HCT116 (cell line): ENCODE measurements at regions not wholly inside any gene's neighbourhood (a gene's known extent, or its start where the extent isn't known, plus 50 kb on each side); places are given as distances from the start of the nearest gene placed in this dataset.

Experiments used
- ATAC-seq: fragments of 200-7000 bp; cut with Tn5 transposase; 2 replicates; pipeline ENCODE4 v1.9.1; 2020; ENCODE audit warnings: mild to moderate bottlenecking, moderate library complexity
- BruUV-seq: library from RNA; stranded (reverse); fragments of 400-500 nt; replicated peaks from 2 replicates; lab custom pipeline; 2021; lab: Mats Ljungman, UMichigan
- CTCF ChIA-PET: fragments of 300-600 bp; sonication (Branson Sonifier 250); formaldehyde crosslinking; loops from one replicate; lab custom pipeline; 2021; ENCODE audit warnings: antibody characterized with exemption; lab: Charles Lee
- POLR2A ChIA-PET: fragments of 300-600, 350-600 bp; sonication (Branson Sonifier 250); formaldehyde crosslinking; loops from one replicate; lab custom pipeline; 2021; ENCODE audit warnings: antibody characterized with exemption; lab: Charles Lee
- RAD21 ChIA-PET, 2 experiments: fragments of 300-600 bp; sonication (Branson Sonifier 250); formaldehyde crosslinking; loops; one replicate each; lab custom pipeline; 2023; ENCODE audit warnings: low total read pairs in 2 of 2; ENCODE audit not compliant: uncharacterized antibody in 2 of 2, unreplicated experiment in 2 of 2, low non-redundant PET in 1 of 2; lab: Charles Lee
- DNase-seq: peaks from one replicate; pipeline ENCODE4 v3.0.0-alpha.2; 2010; ENCODE audit warnings: low read depth, low spot score
- H2AFZ ChIP-seq: fragments of 200-600 bp; shearing (Covaris generic), sonication (generic); 2 replicates; pipeline ENCODE4 v1.6.1; 2017; ENCODE audit warnings: low read depth, mixed run types, mixed read lengths, antibody characterized with exemption, low read length; ENCODE audit not compliant: poor library complexity, severe bottlenecking
- H3K27ac ChIP-seq: 2 replicates; pipeline ENCODE4 v1.5.1; 2012; ENCODE audit warnings: low read depth, low read length
- H3K27me3 ChIP-seq: fragments of 200-600 bp; sonication (generic); 2 replicates; pipeline ENCODE4 v1.6.1; 2016; ENCODE audit warnings: mixed run types, low read length, mixed read lengths; ENCODE audit not compliant: insufficient read depth
- H3K36me3 ChIP-seq, 2 experiments: fragments of 200-500 bp in 1 of 2; fragments of 200-600 bp in 1 of 2; sonication (Bioruptor generic) in 1 of 2; sonication (generic) in 1 of 2; 2 replicates each; pipeline versions ENCODE4 v1.5.1 to v1.6.1; 2014 to 2016; ENCODE audit warnings: low read length in 2 of 2, inconsistent platforms in 1 of 2, mixed read lengths in 1 of 2, mixed run types in 1 of 2; ENCODE audit not compliant: insufficient read depth in 2 of 2, control insufficient read depth in 1 of 2
- H3K4me1 ChIP-seq, 2 experiments: fragments of 200-600 bp in 1 of 2; sonication (generic) in 1 of 2; 2 replicates each; pipeline versions ENCODE4 v1.5.1 to v1.6.1; 2012 to 2017; ENCODE audit warnings: low read length in 2 of 2, inconsistent platforms in 1 of 2, mild to moderate bottlenecking in 1 of 2, mixed read lengths in 1 of 2, mixed run types in 1 of 2, moderate library complexity in 1 of 2; ENCODE audit not compliant: insufficient read depth in 2 of 2, control insufficient read depth in 1 of 2
- H3K4me2 ChIP-seq: fragments of 200-600 bp; sonication (generic); 2 replicates; pipeline ENCODE4 v1.6.1; 2017; ENCODE audit warnings: mixed run types, low read length, mixed read lengths
- H3K4me3 ChIP-seq, 2 experiments: fragments of 200-600 bp in 1 of 2; sonication (generic) in 1 of 2; replicated peaks in 1 of 2; 2 replicates each; pipeline ENCODE4 v1.5.1; 2011 to 2016; ENCODE audit warnings: low read length in 2 of 2, control low read depth in 1 of 2, low read depth in 1 of 2, mild to moderate bottlenecking in 1 of 2, mixed read lengths in 1 of 2, mixed run types in 1 of 2
- H3K79me2 ChIP-seq: fragments of 200-600 bp; sonication (generic); 2 replicates; pipeline ENCODE4 v1.6.1; 2017; ENCODE audit warnings: mild to moderate bottlenecking, mixed run types, low read length, moderate library complexity, mixed read lengths; ENCODE audit not compliant: insufficient read depth
- H3K9ac ChIP-seq: fragments of 200-600 bp; sonication (generic); 2 replicates; pipeline ENCODE4 v1.6.1; 2016; ENCODE audit warnings: low read length, mixed read lengths
- H3K9me2 ChIP-seq: fragments of 200-600 bp; sonication (generic), shearing (Covaris generic); 2 replicates; pipeline ENCODE4 v1.6.1; 2017; ENCODE audit warnings: mixed run types, mild to moderate bottlenecking, moderate library complexity; ENCODE audit not compliant: insufficient read depth
- H3K9me3 ChIP-seq, 2 experiments: fragments of 200-500 bp in 1 of 2; fragments of 200-600 bp in 1 of 2; sonication (Bioruptor generic) in 1 of 2; sonication (generic) in 1 of 2; 2 replicates each; pipeline ENCODE4 v1.6.1; 2014 to 2017; ENCODE audit warnings: low read length in 2 of 2, mixed read lengths in 2 of 2, inconsistent platforms in 1 of 2, low read depth in 1 of 2, mild to moderate bottlenecking in 1 of 2, mixed run types in 1 of 2, moderate library complexity in 1 of 2; ENCODE audit not compliant: control insufficient read depth in 1 of 2, insufficient read depth in 1 of 2
- H4K20me1 ChIP-seq: fragments of 200-600 bp; sonication (generic), shearing (Covaris generic); 2 replicates; pipeline ENCODE4 v1.6.1; 2017; ENCODE audit warnings: mixed run types, mild to moderate bottlenecking, moderate library complexity; ENCODE audit not compliant: insufficient read depth
- EGR1 ChIP-seq: IDR thresholded peaks from 2 replicates; pipeline ENCODE4 v1.6.1; 2012; ENCODE audit warnings: low read depth
- EZH2 ChIP-seq: fragments of 200-600 bp; sonication (generic); IDR thresholded peaks from 2 replicates; pipeline ENCODE4 v1.6.1; 2017; ENCODE audit warnings: antibody characterized with exemption, mixed run types
- EZH2phosphoT487 ChIP-seq: fragments of 200-600 bp; IDR thresholded peaks from 2 replicates; pipeline ENCODE4 v1.6.1; 2018; ENCODE audit warnings: antibody characterized with exemption, borderline replicate concordance
- POLR2A ChIP-seq: IDR thresholded peaks from 2 replicates; pipeline ENCODE4 v1.7.0; 2011; ENCODE audit warnings: borderline replicate concordance; ENCODE audit not compliant: insufficient read depth, insufficient read length; ENCODE audit errors: extremely low read depth
- SIN3A ChIP-seq: IDR thresholded peaks from 2 replicates; pipeline ENCODE4 v1.6.1; 2012; ENCODE audit warnings: low read depth
- SP1 ChIP-seq: IDR thresholded peaks from 2 replicates; pipeline ENCODE4 v1.6.1; 2012; ENCODE audit warnings: low read depth
- YY1 ChIP-seq: IDR thresholded peaks from 2 replicates; pipeline ENCODE4 v1.6.1; 2011; ENCODE audit warnings: low read length, low read depth, moderate library complexity, mild to moderate bottlenecking; ENCODE audit not compliant: insufficient replicate concordance; ENCODE audit errors: extremely low read depth
- ZNF274 ChIP-seq: fragments of 200-500 bp; sonication (Bioruptor generic); IDR thresholded peaks from 2 replicates; pipeline ENCODE4 v1.6.1; 2014; ENCODE audit warnings: mild to moderate bottlenecking, low read depth, low read length, inconsistent platforms
- intact Hi-C: fragments of 100-400 bp; cut with micrococcal nuclease; formaldehyde crosslinking; loops from 2 replicates; pipeline ENCODE4 v1.10.0; 2022
- TF ChIP-seq, protein P1 (sequence below), 3 experiments: fragments of 200-600 bp in 1 of 3; sonication (generic) in 1 of 3; IDR thresholded peaks in 2 of 3; conservative IDR thresholded peaks in 1 of 3; 2 replicates each; pipeline ENCODE4 v1.5.1; 2012 to 2017; ENCODE audit warnings: low read depth in 2 of 3, low read length in 2 of 3, antibody characterized with exemption in 1 of 3, borderline replicate concordance in 1 of 3, control low read depth in 1 of 3, mild to moderate bottlenecking in 1 of 3, mixed read lengths in 1 of 3, mixed run types in 1 of 3, moderate library complexity in 1 of 3; ENCODE audit not compliant: insufficient read depth in 1 of 3
- TF ChIP-seq, protein P2 (sequence below): IDR thresholded peaks from 2 replicates; pipeline ENCODE4 v1.6.1; 2011; ENCODE audit warnings: mild to moderate bottlenecking, low read length, moderate library complexity; ENCODE audit not compliant: insufficient replicate concordance; ENCODE audit errors: extremely low read depth

DNA sequence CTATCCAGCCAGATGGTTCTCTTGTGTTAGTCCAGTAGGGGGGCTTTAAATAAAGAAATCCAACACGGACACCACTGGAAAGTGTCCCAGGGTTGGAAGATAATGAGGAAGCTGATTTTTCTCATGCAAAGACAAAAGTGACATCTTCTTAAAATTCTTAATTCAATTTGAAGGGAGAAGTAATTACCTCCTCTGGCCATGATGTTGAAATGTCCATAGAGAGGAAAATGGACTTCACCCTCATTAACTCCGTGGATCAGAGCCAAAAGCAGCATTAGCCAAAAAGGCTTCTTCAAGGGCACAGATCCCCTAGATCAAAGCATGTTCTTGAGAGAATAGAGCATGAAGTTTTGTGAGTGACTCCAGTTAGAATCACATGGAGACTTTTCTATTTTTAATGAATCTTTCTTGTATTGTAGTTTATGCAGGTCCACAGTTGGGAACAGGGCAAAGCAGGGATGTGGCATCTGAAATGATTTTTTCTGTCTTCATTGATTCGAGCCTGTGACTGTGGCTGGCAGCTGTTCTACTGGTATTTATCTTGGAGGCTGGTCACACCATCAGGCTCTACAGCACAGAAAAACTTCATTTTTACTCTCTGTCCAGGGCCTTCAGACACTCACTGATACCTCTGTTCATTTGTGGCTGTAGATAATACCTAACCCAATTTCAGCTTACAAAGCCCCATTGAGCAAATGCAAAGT, 1002.5 kb downstream of the AACS start:
- Histone ChIP-seq H2AFZ (no peak overlapping the region), H3K4me1 (no peaks in the 10 kb centered on the region), H3K36me3 (no peaks in the 10 kb centered on the region), H3K9me3 (peaks cover 0 to 3% of the 10 kb centered on the region in 2 experiments; a peak in 2 of 4 replicates), H3K27me3 (no peaks in the 10 kb centered on the region), H3K9me2 (no peaks in the 10 kb centered on the region), H3K79me2 (no peaks in the 10 kb centered on the region), H4K20me1 (no peaks in the 10 kb centered on the region), H3K27ac (no peak overlapping the region), H3K4me3 (no peak overlapping the region), H3K4me2 (no peak overlapping the region), H3K9ac (no peak overlapping the region)
- no peak for DNase-seq
- TF ChIP-seq EGR1 (no peak), SIN3A (no peak), YY1 (no peak)
- RAD21 ChIA-PET = no interaction called here
- intact Hi-C loops = loop anchor here (2.0 to 10.0 kb wide), 4 partner anchors 680 to 1313 kb away; partner anchors contain the start of gene TMEM132B
- no peak for ATAC-seq
- CTCF ChIA-PET = no interaction called here
- BruUV-seq = no TSS peak
- POLR2A ChIA-PET = no interaction called here

DNA sequence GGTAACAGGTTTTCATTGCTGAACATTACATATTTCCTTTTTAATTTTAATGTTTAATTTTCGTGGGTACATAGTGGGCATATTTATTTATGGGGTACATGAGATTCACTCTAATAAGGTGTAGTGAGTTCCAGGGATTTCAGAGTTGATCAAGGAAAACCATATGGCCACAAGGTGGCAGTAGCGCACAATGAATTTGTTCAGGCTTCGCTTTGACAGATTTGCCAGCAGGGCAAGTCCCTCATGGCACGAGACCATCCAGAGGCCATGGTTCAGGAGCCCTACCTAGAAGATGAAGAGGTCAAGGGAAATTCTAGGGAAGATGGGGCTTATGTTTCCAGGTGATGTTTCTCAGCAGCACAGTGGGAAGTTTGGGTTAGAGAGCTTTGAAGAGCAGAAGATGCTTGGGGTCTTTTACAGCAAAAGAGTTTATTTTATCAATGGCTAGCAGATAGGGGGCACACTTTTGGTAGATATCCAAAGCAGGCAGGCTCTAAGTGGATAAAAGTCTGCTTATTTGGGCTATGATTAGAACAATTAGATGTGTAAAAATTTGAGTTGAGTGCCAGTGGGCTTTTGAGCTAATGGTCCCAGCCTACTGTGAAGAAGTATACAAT, 1004.4 kb downstream of the AACS start:
- no TSS peak for BruUV-seq
- Histone ChIP-seq H3K4me2 (no peak overlapping the region), H3K27ac (no peak overlapping the region), H3K4me1 (no peaks in the 10 kb centered on the region), H3K27me3 (no peaks in the 10 kb centered on the region), H3K9ac (no peak overlapping the region), H2AFZ (no peak overlapping the region), H4K20me1 (no peaks in the 10 kb centered on the region), H3K9me3 (peaks cover 0 to 10% of the 10 kb centered on the region in 2 experiments; a peak in 2 of 4 replicates), H3K36me3 (no peaks in the 10 kb centered on the region), H3K79me2 (no peaks in the 10 kb centered on the region), H3K4me3 (no peak overlapping the region), H3K9me2 (no peaks in the 10 kb centered on the region)
- ChIA-PET POLR2A (no interaction called here), RAD21 (no interaction called here), CTCF (no interaction called here)
- ATAC-seq (peak; percentile 60), DNase-seq (peak; percentile 45)
- intact Hi-C loops = loop anchor here (1.0 to 10.0 kb wide), 5 partner anchors 678 to 1311 kb away; partner anchors contain the start of gene TMEM132B
- TF ChIP-seq EGR1 (no peak), ZNF274 (no peak), EZH2 (no peak), SP1 (no peak), POLR2A (no peak), EZH2phosphoT487 (no peak)
- TF ChIP-seq, protein P1, sequence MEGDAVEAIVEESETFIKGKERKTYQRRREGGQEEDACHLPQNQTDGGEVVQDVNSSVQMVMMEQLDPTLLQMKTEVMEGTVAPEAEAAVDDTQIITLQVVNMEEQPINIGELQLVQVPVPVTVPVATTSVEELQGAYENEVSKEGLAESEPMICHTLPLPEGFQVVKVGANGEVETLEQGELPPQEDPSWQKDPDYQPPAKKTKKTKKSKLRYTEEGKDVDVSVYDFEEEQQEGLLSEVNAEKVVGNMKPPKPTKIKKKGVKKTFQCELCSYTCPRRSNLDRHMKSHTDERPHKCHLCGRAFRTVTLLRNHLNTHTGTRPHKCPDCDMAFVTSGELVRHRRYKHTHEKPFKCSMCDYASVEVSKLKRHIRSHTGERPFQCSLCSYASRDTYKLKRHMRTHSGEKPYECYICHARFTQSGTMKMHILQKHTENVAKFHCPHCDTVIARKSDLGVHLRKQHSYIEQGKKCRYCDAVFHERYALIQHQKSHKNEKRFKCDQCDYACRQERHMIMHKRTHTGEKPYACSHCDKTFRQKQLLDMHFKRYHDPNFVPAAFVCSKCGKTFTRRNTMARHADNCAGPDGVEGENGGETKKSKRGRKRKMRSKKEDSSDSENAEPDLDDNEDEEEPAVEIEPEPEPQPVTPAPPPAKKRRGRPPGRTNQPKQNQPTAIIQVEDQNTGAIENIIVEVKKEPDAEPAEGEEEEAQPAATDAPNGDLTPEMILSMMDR (IDR thresholded peaks at IDR 0.05 in 2 of 3, conservative IDR thresholded peaks at IDR 0.05 in 1 of 3; ENCODE audit: borderline replicate concordance in 1 of 3, insufficient read depth in 1 of 3, low read depth in 2 of 3, low read length in 2 of 3) = peak; percentile 35 to 68 (median 52); a peak in 5 of 6 replicates
- TF ChIP-seq, protein P2, sequence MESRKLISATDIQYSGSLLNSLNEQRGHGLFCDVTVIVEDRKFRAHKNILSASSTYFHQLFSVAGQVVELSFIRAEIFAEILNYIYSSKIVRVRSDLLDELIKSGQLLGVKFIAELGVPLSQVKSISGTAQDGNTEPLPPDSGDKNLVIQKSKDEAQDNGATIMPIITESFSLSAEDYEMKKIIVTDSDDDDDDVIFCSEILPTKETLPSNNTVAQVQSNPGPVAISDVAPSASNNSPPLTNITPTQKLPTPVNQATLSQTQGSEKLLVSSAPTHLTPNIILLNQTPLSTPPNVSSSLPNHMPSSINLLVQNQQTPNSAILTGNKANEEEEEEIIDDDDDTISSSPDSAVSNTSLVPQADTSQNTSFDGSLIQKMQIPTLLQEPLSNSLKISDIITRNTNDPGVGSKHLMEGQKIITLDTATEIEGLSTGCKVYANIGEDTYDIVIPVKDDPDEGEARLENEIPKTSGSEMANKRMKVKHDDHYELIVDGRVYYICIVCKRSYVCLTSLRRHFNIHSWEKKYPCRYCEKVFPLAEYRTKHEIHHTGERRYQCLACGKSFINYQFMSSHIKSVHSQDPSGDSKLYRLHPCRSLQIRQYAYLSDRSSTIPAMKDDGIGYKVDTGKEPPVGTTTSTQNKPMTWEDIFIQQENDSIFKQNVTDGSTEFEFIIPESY = no peak
